Coronary artery (tissue), 2 donors: ENCODE measurements at regions not wholly inside any gene's neighbourhood (a gene's known extent, or its start where the extent isn't known, plus 50 kb on each side); places are given as distances from the start of the nearest gene placed in this dataset.

Source experiments
- DNase-seq: peaks from one replicate; pipeline ENCODE4 v3.0.0-alpha.2; 2017; ENCODE audit warnings: low spot score
- H3K27ac ChIP-seq, 2 donors: fragments of 200-600 bp; sonication (generic); one replicate each; pipeline ENCODE4 v1.5.1; 2016 to 2019
- H3K4me3 ChIP-seq: fragments of 200-600 bp; sonication (generic); 2 replicates; pipeline ENCODE4 v1.5.1; 2016; ENCODE audit warnings: mild to moderate bottlenecking, moderate library complexity
- TF ChIP-seq, protein P1 (sequence below): fragments of 200-600 bp; sonication (generic); IDR thresholded peaks from one replicate; pipeline ENCODE4 v1.5.1; 2019; ENCODE audit warnings: antibody characterized with exemption

DNA sequence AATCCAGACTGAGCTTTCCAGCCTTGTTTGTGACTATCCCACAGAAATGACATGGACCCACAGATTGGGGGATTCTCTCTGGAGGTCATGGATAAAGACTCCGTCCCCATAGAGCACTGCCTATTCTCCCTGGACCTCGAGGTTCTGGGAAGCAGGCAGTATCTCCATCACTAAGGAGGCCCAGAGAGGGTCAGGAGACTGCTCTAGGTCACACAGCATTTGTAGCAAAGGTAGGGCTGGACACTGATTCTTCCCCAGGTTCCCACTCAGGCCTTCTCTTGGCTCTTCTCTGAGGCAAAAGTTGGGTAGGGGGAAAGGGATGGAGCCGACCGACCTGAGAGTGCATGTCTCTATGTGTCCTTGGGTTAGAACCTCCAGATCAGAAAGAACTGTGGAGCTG is 80.9 kb downstream of the PTPRS start:
- no peak overlapping the region for H3K4me3 ChIP-seq
- TF ChIP-seq, protein P1, sequence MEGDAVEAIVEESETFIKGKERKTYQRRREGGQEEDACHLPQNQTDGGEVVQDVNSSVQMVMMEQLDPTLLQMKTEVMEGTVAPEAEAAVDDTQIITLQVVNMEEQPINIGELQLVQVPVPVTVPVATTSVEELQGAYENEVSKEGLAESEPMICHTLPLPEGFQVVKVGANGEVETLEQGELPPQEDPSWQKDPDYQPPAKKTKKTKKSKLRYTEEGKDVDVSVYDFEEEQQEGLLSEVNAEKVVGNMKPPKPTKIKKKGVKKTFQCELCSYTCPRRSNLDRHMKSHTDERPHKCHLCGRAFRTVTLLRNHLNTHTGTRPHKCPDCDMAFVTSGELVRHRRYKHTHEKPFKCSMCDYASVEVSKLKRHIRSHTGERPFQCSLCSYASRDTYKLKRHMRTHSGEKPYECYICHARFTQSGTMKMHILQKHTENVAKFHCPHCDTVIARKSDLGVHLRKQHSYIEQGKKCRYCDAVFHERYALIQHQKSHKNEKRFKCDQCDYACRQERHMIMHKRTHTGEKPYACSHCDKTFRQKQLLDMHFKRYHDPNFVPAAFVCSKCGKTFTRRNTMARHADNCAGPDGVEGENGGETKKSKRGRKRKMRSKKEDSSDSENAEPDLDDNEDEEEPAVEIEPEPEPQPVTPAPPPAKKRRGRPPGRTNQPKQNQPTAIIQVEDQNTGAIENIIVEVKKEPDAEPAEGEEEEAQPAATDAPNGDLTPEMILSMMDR: no peak
- H3K27ac ChIP-seq: no peak overlapping the region
- no peak for DNase-seq

- TF ChIP-seq, protein P1: no peak
- DNase-seq: no peak
- no peak overlapping the region for H3K4me3 ChIP-seq
- H3K27ac ChIP-seq: no peak overlapping the region
Measured at GRCh38 chr19:5257155-5258045, 83.2 kb downstream of the PTPRS start.

GRCh38 chr19:5255602-5256231 is 84.9 kb downstream of the PTPRS start:
- TF ChIP-seq, protein P1: no peak
- DNase-seq: no peak
- H3K27ac ChIP-seq: no peak overlapping the region
- no peak overlapping the region for H3K4me3 ChIP-seq

GRCh38 chr19:5254944-5255343 is 85.7 kb downstream of the PTPRS start:
- H3K27ac ChIP-seq: no peak overlapping the region
- TF ChIP-seq, protein P1: no peak
- no peak for DNase-seq
- no peak overlapping the region for H3K4me3 ChIP-seq

DNA sequence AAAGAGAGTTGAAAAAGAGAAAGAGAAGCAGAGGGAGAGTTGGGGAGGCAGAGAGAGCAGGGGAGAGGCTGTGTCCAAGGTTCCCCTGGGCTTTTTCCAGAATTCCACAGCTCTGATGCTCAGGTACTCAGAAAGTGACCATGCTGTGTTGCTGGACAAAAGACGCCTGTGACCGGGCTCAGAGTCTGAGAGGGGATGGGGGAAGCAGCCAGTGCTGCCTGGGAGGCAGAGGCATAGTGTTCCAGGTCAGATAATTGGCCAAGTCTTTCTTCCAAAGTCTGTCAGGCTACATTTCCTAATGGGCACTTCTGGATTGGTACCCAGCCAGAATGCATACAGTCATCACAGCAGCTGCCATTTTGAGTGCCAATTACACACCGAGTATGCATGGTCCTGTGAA is 86.1 kb downstream of the PTPRS start:
- no peak for DNase-seq
- TF ChIP-seq, protein P1: no peak
- Histone ChIP-seq H3K4me3 (no peak overlapping the region), H3K27ac (no peak overlapping the region)

GRCh38 chr19:5253406-5254110 is 87.1 kb downstream of the PTPRS start:
- no peak for DNase-seq
- Histone ChIP-seq H3K27ac (peak overlapping the region; percentile 6 to 36), H3K4me3 (no peak overlapping the region)
- TF ChIP-seq, protein P1: no peak
